B cell (primary cell): ENCODE measurements at regions not wholly inside any gene's neighbourhood (a gene's known extent, or its start where the extent isn't known, plus 50 kb on each side); places are given as distances from the start of the nearest gene placed in this dataset.

Source experiments
- ATAC-seq: fragments of 200-7000 bp; cut with Tn5 transposase; one replicate; pipeline ENCODE4 v1.10.0; 2021; ENCODE audit warnings: low read depth, mild to moderate bottlenecking, moderate number of reproducible peaks, moderate library complexity
- CTCF ChIA-PET: fragments of 350-600 bp; sonication (Branson Sonifier 250); formaldehyde crosslinking; loops from one replicate; lab custom pipeline; 2021; ENCODE audit warnings: antibody characterized with exemption, inconsistent platforms; lab: Charles Lee
- POLR2A ChIA-PET: fragments of 350-600 bp; sonication (Branson Sonifier 250); formaldehyde crosslinking; loops from one replicate; lab custom pipeline; 2021; ENCODE audit warnings: antibody characterized with exemption; lab: Charles Lee
- DNase-seq: peaks from one replicate; pipeline ENCODE4 v3.0.0; 2013
- H2AFZ ChIP-seq: 2 replicates; pipeline ENCODE4 v1.6.1; 2012; ENCODE audit warnings: mild to moderate bottlenecking, low read depth, low read length; ENCODE audit not compliant: insufficient read depth, poor library complexity, severe bottlenecking
- H3K27ac ChIP-seq, 2 donors: 1 replicate in 1 of 2; 2 replicates in 1 of 2; pipeline ENCODE4 v1.5.1; 2012 to 2013; ENCODE audit warnings: low read length in 2 of 2, mild to moderate bottlenecking in 2 of 2, moderate library complexity in 1 of 2
- H3K27me3 ChIP-seq, 4 experiments: fragments of 200-600 bp in 1 of 4; sonication (generic) in 1 of 4; replicated peaks in 1 of 4; 1 replicate in 2 of 4; 2 replicates in 2 of 4; pipeline versions ENCODE4 v1.6.1 to v1.7.0; 2013 to 2016; ENCODE audit warnings: low read length in 3 of 4, mild to moderate bottlenecking in 2 of 4, mixed read lengths in 1 of 4, moderate library complexity in 1 of 4; ENCODE audit not compliant: insufficient read depth in 4 of 4, control insufficient read depth in 3 of 4; ENCODE audit errors: control extremely low read depth in 1 of 4
- H3K36me3 ChIP-seq, 2 experiments: replicated peaks in 1 of 2; 1 replicate in 1 of 2; 2 replicates in 1 of 2; pipeline versions ENCODE4 v1.6.1 to v1.7.1; 2013; ENCODE audit warnings: low read length in 1 of 2; ENCODE audit not compliant: insufficient read depth in 2 of 2, control insufficient read depth in 1 of 2; ENCODE audit errors: control extremely low read depth in 1 of 2, extremely low read depth in 1 of 2
- H3K4me1 ChIP-seq, 2 donors: fragments of 200-600 bp in 1 of 2; sonication (generic) in 1 of 2; 1 replicate in 1 of 2; 2 replicates in 1 of 2; pipeline versions ENCODE4 v1.5.1 to v1.6.1; 2013 to 2017; ENCODE audit warnings: low read length in 2 of 2; ENCODE audit not compliant: control insufficient read depth in 2 of 2, insufficient read depth in 2 of 2
- H3K4me2 ChIP-seq: replicated peaks from 2 replicates; pipeline ENCODE3; 2012; ENCODE audit warnings: mild to moderate bottlenecking, low read depth, low read length; ENCODE audit not compliant: poor library complexity, severe bottlenecking
- H3K4me3 ChIP-seq, 5 experiments: fragments of 200-600 bp in 1 of 5; sonication (generic) in 1 of 5; 1 replicate in 3 of 5; 2 replicates in 2 of 5; pipeline versions ENCODE4 v1.5.1 to v1.7.0; 2011 to 2016; ENCODE audit warnings: low read length in 4 of 5, mild to moderate bottlenecking in 4 of 5, low read depth in 2 of 5, control low read depth in 1 of 5, moderate library complexity in 1 of 5; ENCODE audit not compliant: insufficient read depth in 1 of 5; ENCODE audit errors: control extremely low read depth in 1 of 5, extremely low read depth in 1 of 5
- H3K79me2 ChIP-seq: fragments of 200-600 bp; sonication (generic); one replicate; pipeline ENCODE4 v1.6.0; 2016; ENCODE audit warnings: low read length; ENCODE audit not compliant: control insufficient read depth, insufficient read depth
- H3K9ac ChIP-seq: fragments of 200-600 bp; sonication (generic); 2 replicates; pipeline ENCODE4 v1.6.1; 2017; ENCODE audit warnings: mild to moderate bottlenecking, low read length, moderate library complexity
- H3K9me3 ChIP-seq, 3 donors: one replicate each; pipeline versions ENCODE4 v1.6.1 to v1.7.1; 2013; ENCODE audit warnings: low read length in 2 of 3; ENCODE audit not compliant: control insufficient read depth in 2 of 3, insufficient read depth in 1 of 3; ENCODE audit errors: control extremely low read depth in 1 of 3
- H4K20me1 ChIP-seq: 2 replicates; pipeline ENCODE4 v1.6.0; 2012; ENCODE audit warnings: mild to moderate bottlenecking, low read length; ENCODE audit not compliant: insufficient read depth, control insufficient read depth, poor library complexity, severe bottlenecking
- H3K27ac Mint-ChIP-seq: one replicate; pipeline ENCODE4 v1.8.0; 2021; ENCODE audit warnings: mixed read lengths
- H3K27me3 Mint-ChIP-seq: one replicate; pipeline ENCODE4 v1.8.0; 2021; ENCODE audit warnings: mixed read lengths
- H3K4me1 Mint-ChIP-seq: one replicate; pipeline ENCODE4 v1.8.0; 2021; ENCODE audit warnings: mixed read lengths
- H3K4me3 Mint-ChIP-seq: one replicate; pipeline ENCODE4 v1.8.0; 2021; ENCODE audit warnings: mixed read lengths
- H3K9me3 Mint-ChIP-seq: one replicate; pipeline ENCODE4 v1.8.0; 2022; ENCODE audit warnings: mixed read lengths; ENCODE audit not compliant: insufficient read depth
- CTCF ChIP-seq: fragments of 200-600 bp; IDR thresholded peaks from one replicate; pipeline ENCODE4 v1.8.0; 2022; ENCODE audit warnings: antibody characterized with exemption, mild to moderate bottlenecking
- EZH2 ChIP-seq: IDR thresholded peaks from 2 replicates; pipeline ENCODE4 v1.6.1; 2012; ENCODE audit warnings: borderline replicate concordance, low read depth, mild to moderate bottlenecking, moderate library complexity, low read length; ENCODE audit not compliant: insufficient read depth, poor library complexity, severe bottlenecking
- WGBS: methylation state at CpG from one replicate; pipeline ENCODE4 v1.1.5; 2013; ENCODE audit warnings: missing lambda C conversion rate; ENCODE audit not compliant: insufficient coverage; 5-methylcytosine and 5-hydroxymethylcytosine counted together
- intact Hi-C: fragments of 100-400 bp; cut with micrococcal nuclease; formaldehyde crosslinking; loops from one replicate; pipeline ENCODE4 v1.10.0; 2022

- Mint-ChIP-seq H3K27me3 (no peaks in the 10 kb centered on the region), H3K4me3 (no peak overlapping the region), H3K9me3 (no peaks in the 10 kb centered on the region), H3K4me1 (no peaks in the 10 kb centered on the region), H3K27ac (no peak overlapping the region)
- H3K27me3 ChIP-seq, result no peaks in the 10 kb centered on the region
- H3K4me3 ChIP-seq, result no peak overlapping the region
- H3K4me1 ChIP-seq, result no peaks in the 10 kb centered on the region
- intact Hi-C loops, result no loop called here
- H3K27ac ChIP-seq, result no peak overlapping the region
- no peak overlapping the region for H3K9ac ChIP-seq
- no peaks in the 10 kb centered on the region for H3K9me3 ChIP-seq
- ChIA-PET POLR2A (no interaction called here), CTCF (no interaction called here)
- no peak for TF ChIP-seq CTCF
- no peak for TF ChIP-seq EZH2
- no peak overlapping the region for H2AFZ ChIP-seq
- DNase-seq (no peak), ATAC-seq (no peak)
- H3K79me2 ChIP-seq, result no peaks in the 10 kb centered on the region
- H3K36me3 ChIP-seq, result no peaks in the 10 kb centered on the region
- no peaks in the 10 kb centered on the region for H4K20me1 ChIP-seq
- H3K4me2 ChIP-seq, result no peak overlapping the region
These were observed 118.6 kb downstream of the ATXN7L3B start for GRCh38 chr12:74656251-74656650.

- Mint-ChIP-seq H3K4me3 (no peak overlapping the region), H3K9me3 (no peaks in the 10 kb centered on the region), H3K4me1 (no peaks in the 10 kb centered on the region), H3K27me3 (no peaks in the 10 kb centered on the region), H3K27ac (no peak overlapping the region)
- H3K27ac ChIP-seq, result no peak overlapping the region
- POLR2A ChIA-PET, result no interaction called here
- no peaks in the 10 kb centered on the region for H3K36me3 ChIP-seq
- no peaks in the 10 kb centered on the region for H3K27me3 ChIP-seq
- H3K4me1 ChIP-seq, result no peaks in the 10 kb centered on the region
- H4K20me1 ChIP-seq, result no peaks in the 10 kb centered on the region
- H3K9ac ChIP-seq, result no peak overlapping the region
- H3K9me3 ChIP-seq, result no peaks in the 10 kb centered on the region
- CTCF ChIA-PET, result no interaction called here
- 87% methylated on average over 4 of the region's 5 CpGs for WGBS
- H2AFZ ChIP-seq, result no peak overlapping the region
- no peak overlapping the region for H3K4me3 ChIP-seq
- intact Hi-C loops, result no loop called here
- ATAC-seq (no peak), DNase-seq (no peak)
- no peak for TF ChIP-seq CTCF
- no peak for TF ChIP-seq EZH2
- H3K4me2 ChIP-seq, result no peak overlapping the region
- no peaks in the 10 kb centered on the region for H3K79me2 ChIP-seq
These were observed 122.8 kb downstream of the ATXN7L3B start for GRCh38 chr12:74660442-74660841.
